ENCODE measurements at regions not wholly inside any gene's neighbourhood (a gene's known extent, or its start where the extent isn't known, plus 50 kb on each side); places are given as distances from the start of the nearest gene placed in this dataset.

- peak; percentile 2 for DNase-seq
Observed at GRCh38 chr1:121117622-121118479, 66.3 kb downstream of the FAM72B start.

All from hematopoietic multipotent progenitor cell treated with erythropoietin and hydrocortisone succinate and interleukin-3 and kit ligand, for 6 days (in vitro differentiated cells).